Lung microvascular endothelial cell (primary cell): ENCODE measurements at regions not wholly inside any gene's neighbourhood (a gene's known extent, or its start where the extent isn't known, plus 50 kb on each side); places are given as distances from the start of the nearest gene placed in this dataset.

Source experiments
- DNase-seq, 2 donors: peaks; one replicate each; pipeline versions ENCODE4 v3.0.0 to v3.0.0-alpha.2; 2010; ENCODE audit warnings: low read depth in 2 of 2

DNA sequence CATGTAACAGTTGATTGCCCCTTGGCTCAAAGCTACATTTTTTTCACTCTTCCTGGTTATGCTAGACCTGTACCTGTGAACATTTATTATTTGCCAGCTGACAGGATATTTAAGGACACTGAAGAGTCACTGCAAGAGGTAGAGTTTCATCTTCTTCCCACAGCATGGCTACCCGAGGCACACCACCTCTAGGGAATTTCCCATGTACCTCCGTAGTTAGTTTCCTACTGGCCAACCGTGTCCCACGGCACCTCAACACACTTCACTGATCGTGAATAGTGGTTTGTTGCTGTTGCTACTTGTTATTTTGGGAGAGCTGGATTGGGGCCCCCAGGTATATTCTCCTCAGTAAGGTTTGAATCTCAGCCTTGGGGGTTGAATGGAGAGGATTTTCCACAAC, 648.6 kb downstream of the SEMA5A start:
- DNase-seq = no peak

DNA sequence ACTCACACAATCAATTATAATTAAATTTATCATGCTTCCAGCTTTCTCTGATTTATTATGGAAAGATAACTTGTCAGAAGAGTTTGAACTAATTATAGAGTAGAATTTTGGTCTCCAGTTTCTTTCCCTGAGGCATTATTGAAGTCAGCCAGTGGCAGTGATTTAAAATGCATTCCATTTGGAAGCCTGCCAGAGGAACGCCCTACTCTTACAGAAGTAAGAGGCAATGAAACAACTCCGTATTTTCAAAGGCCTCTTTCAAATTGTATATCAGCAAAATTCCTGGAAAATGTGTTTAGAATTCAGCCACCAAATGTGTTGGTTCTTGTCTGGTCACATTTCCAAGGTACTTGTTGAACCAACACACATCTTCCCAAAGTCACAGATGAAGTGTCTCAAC, 640.9 kb downstream of the SEMA5A start:
- DNase-seq = peak; percentile 5 to 41

DNA sequence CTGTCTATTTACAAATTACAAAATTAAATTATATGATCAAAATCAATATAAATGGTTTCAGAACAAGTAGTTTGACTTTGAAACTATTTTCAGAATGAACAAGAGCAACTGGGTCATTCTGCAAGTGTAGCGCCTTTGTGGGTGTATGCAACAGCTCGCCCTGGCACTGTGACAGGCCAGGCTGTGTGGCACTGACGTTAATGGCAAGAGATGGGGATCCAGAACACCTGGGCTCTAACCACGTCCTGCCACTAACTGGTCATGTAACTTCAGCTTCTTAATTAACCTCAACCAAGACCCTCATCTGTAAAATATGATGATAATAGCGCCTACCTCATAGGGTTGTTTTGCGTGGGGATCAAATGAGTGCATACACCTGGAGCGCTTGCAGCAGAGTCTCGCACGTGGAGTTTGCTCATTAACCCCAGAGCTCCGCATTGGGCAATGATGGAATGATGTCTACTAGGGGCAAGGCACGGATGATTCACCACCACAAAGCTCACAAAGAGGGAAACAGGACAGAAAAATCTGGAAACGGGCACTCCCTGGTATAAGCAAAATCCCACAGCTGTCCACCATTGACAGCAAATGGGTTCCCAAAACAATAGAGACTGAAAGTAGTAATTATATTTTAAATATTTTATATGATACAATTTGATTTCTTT, 639.4 kb downstream of the SEMA5A start:
- peak in 1 of 2 donors; percentile 35 for DNase-seq

DNA sequence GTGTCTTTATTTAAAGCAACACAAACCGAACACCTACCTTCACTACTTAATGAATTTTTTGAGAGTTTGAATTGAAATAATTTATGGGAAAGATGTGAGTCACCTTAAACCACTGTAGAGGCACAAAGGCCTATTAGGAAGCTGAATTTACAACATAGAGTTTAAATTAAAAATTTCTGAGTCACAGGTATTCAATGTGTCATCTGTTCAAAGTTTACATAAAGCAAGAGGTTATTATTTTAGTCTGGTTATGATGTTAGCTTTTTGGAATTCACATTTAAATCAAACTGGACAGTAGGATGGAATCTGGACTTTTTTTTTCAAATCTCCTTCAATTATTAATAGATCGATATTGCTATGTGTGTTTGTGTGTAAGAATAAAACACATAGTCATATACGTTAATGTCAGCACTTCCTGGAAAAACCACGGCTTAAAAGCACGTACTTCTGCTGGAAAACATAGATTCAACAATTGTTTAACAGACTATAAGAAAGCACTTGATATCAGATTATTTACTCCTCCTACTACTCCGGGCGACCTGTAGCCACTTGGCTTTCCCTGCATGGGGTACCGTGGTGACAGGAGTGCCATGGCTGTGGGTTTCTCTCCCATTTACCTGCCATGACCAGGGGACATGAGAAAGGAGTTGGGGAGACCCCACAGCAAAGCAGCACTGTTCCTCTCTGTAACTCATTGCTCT, 638.6 kb downstream of the SEMA5A start:
- peak in 1 of 2 donors; percentile 66 for DNase-seq

DNA sequence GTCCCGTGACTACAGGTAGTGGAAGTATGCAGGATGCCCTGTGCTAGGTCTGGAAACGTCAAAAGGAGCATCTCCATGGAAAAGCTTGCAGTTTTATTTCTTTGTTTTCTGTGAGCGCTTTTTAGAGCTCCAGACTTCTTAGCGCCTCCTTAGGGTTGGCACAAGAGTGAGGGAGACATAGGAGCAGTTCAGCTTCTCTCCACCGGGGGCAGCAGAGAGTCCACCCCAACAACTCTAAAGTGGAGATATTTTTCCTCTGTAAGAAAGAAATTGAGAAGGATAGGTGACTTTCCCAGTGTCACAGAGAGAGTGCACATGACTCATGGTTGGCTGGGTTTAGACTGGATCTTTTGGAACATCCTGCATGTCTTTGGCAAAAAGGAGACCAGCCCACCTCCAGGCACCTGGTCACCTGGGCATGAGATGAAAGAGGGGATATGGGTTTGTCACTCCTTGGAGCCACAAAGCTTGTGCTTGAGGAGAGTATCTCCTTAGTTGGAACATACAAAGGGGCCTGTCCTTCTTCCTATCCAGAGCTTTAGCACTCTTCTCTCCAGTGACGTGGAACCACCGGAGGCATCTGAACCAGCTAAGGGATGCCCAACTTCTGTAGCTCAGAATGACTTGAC, 637.7 kb downstream of the SEMA5A start:
- DNase-seq = peak; percentile 26 to 70

DNA sequence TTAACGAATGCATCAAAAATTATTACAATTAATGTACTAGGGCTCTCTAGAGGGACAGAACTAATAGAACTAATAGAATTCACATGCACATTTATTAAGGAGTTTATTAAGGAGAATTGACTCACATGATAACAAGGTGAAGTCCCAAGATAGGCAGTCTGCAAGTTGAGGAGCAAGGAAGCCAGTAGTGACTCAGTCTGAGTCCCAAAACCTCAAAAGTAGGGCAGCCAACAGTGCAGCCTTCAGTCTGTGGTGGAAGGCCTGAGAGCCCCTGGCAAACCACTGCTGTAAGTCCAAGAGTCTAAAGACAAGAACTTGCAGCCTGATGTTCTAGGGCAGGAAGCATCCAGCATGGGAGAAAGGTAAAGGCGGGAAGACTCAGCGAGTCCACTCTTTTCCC, 633.8 kb downstream of the SEMA5A start:
- no peak for DNase-seq

DNA sequence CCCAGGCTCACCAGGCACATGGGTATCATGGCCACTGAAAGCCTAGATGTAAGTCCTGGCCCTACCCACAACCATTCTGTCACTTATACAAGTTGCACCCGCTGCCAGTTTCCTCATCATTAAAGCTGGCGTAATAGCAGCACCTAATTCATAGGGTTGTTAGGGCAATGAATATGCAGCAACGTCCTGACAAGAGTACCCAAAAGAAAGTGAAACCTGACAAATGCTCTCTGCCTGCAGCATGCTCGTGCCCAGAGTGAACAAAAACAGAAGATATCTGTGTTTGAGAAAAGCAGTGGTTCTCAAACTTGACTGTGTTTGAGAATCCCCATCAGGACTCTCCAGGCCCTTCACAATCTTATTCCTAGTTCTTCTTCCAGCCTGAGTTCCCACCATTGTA, 632.4 kb downstream of the SEMA5A start:
- no peak for DNase-seq

DNA sequence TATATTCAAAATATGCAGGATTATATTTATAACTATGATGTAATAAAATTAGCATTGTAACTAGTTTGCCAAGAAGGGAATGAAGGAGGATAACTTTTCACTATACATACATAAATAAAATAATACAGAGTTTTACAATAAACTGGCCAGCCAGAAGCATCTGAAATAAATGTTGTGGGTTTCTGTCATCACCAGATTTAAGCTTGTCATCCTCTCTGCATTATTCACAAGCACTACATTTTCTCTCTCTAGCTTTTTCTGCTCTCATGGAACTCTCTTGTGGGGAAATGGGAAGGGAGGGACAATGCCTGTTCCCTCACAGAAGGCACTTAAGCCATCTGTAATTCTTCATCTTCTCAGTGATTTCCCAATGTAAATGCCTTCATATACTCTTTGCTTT, 626.8 kb downstream of the SEMA5A start:
- no peak for DNase-seq

DNA sequence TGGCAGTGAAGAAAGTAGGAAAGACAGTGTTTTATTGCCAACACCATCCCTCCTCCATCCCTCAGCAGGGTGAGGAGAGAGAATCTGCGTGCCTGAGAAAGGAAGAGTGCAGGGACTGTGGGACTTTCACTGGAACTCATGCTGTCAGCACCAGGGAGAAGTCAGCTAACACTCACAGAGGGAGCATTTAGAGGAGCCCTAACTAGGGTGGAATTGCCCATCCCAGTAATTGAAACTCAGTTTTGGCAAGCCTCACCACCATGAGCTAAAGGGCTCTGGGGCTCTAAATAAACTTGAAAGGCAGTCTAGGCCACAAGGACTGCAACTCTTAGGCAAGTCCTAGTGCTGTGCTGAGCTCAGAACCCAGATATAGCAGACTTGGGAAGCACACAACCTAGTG, 622.3 kb downstream of the SEMA5A start:
- DNase-seq = no peak

DNA sequence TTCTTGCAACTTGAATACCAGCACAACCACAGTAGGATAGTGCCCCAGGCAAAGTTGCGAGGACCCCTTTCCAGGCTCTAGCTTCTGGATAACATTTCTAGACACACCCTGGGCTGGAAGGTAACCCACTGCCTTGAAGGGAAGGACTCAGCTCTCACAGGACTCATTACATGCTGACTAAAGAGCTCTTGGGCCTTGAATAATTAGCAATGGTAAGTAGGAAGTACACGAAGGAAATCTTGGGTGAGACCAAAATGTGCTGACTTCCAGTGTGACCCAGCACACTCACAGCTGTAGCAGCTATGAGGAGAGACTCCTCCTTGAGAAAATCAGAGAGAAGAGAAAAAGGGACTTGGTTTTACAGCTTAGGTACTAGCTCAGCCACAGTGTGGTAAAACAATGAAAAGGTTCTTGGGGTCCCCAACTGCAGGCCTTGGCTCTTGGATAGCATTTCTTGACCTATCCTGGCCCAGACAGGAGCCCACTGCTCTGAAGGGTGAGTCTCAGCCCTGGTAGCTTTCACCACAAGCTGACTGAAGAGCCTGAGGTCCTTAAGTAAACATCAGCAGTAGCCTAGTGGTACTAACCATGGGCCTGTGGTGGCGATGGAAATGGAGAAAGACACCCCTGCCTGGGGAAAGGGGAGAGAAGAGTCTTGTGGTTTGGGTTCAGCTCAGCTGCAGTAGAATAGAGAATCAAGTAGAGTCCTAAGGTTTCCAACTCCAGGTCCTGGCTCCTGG, 621.7 kb downstream of the SEMA5A start:
- DNase-seq = no peak

DNA sequence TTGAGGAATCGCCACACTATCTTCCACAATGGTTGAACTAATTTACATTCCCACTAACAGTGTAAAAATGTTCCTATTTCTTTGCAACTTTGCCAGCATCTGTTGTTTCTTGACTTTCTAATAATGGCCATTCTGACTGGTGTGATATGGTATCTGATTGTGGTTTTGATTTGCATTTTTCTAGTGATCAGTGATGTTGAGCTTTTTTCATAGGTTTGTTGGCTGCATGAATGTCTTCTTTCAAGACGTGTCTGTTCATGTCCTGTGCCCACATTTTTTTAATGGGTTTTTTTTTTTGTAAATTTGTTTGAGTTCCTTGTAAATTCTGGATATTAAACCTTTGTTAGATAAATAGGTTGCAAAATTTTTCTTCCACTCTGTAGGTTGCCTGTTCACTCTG, 615.9 kb downstream of the SEMA5A start:
- no peak for DNase-seq

DNA sequence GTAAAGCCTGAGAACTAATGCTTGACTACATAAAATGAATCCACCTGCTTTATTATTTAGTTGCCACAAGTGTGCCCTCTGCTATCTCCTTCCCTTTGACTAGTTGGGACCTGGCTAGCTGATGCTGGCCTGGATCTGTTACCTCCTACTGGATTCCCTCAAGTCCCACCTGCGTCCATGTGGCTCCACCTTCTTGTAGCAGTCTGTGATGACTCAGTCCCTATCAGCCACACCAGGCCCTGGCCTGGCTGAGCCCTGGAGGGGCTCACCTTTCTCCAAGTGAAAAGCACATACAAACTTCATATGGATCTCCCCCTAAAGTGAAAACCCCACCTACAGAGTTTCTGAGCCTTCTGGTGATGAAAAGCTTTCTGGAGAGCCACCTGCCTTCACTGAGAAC, 611.4 kb downstream of the SEMA5A start:
- DNase-seq = no peak

DNA sequence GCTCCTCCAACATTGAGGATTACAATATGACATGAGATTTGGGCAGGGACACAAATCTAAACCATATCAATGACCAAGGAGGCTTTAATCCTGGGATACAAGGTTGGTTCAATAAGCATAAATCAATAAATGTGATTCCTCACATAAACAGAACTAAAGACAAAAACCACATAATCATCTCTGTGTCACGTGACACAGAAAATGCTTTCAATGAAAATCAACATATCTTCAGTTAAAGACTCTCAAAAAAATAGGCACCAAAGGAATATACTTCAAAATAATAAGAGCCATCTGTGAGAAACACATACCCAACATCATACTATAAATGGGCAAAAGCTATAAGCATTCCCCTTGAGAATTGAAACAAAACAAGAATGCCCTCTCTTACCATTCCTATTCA, 604.9 kb downstream of the SEMA5A start:
- DNase-seq = no peak

DNA sequence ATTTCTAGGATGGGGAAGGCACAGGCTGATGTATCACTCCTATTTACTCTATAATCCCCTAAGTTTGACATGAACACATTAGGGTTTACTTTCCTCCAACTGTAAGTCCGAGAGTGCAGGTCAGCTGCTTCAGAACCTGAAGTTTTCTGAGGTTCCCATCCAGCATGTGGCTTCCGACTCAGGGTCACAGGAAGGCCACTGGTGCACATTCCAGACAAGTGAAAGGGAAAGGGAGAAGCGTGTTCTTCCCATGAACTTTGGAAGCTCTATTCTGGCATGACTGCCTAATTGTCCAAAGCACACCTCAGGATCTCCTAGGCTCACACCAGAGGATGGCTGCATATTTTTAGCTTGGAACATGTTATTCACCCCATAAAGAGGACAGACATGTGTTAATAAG, 602.6 kb downstream of the SEMA5A start:
- peak; percentile 1 to 95 for DNase-seq

DNA sequence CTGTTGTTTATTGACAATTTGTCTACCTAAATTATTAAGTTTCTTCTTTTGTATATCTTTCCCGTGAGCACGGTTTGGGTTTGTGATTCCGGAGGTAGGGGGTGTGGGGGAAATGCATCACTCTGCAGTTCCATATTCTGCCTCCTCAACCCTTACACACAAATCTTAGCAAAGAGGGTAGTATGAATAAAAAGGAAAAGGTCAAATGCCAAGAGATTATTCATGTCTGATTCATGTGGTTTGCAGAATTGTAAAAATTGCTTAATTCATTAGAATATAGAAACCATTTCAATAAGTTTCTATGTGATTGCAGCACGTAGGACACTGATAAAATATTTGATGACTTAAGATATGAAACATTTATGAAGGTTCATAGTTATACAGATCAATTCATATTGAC, 601.9 kb downstream of the SEMA5A start:
- DNase-seq = peak in 1 of 2 donors; percentile 80

DNA sequence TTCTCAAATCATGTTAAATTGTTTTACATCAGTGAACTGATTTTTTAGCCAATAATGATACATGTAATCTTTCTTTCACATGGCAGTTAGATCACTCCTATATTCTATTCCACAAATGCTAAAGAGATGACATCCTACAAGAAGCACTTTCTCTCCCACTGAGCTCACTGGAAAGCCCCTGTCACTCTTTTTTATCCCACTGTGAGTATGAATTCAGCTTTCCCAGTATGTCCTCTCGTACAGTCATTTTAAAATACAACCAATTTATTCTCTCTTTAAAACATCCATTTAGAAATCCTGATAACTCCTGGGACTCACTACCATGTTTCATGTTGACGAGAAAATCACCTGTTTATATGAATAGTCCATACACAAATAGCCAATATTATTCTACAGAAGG, 599.9 kb downstream of the SEMA5A start:
- peak in 1 of 2 donors; percentile 5 for DNase-seq

DNA sequence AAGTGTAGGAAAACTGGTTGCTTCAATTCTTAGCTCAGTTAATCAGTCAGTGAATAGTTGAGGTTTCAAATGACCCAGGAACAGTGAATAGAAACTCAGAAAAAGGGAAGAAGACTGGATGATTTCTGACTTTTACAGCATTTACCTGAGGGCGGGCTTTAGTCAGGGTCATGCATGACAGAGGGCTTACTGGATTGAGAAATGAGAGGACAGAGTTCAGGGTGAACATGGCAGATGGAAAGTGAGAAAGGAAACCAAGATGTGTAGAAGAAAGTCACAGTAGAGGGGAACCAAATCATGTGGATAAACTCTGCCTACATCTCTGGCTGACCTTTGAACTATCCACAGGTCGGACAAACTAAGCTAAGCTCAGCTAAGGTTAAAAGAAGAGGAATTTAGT, 596.0 kb downstream of the SEMA5A start:
- no peak for DNase-seq

DNA sequence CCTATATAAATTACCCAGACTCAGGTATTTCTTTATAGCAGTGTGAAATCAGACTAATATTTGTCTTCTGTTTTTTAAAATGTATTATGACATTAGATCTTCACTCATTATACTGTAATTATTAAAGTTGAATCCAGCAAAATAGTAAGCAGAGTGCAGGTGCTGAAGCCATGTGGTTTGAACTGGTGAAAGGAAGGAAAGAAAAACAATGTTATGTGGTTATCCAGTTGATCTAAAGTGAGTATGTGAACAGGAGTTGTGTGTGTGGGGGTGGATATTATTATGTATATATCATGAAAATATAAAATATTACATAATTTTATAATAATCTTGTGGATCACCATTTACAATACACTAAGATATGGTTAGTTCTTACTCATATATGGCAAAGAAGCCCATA, 593.7 kb downstream of the SEMA5A start:
- DNase-seq = no peak

DNA sequence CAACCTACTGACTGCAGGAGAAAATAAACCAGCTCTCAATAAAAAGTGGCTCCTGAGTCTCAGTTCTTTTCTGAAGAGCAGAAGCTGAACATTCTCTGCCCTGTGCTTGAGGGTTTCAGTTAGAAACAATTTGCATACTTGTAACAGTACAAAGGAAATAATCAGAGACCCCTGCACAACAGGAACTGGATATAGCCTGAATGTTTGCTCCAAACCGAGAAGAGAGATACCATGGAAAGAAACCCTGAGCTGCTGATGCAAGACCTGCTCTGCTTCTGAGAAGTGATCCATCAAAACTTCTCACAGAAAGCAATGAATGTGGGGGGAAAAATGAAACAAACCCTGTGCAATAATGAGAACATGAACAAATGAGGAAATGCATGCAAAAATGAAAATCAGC, 592.9 kb downstream of the SEMA5A start:
- no peak for DNase-seq

DNA sequence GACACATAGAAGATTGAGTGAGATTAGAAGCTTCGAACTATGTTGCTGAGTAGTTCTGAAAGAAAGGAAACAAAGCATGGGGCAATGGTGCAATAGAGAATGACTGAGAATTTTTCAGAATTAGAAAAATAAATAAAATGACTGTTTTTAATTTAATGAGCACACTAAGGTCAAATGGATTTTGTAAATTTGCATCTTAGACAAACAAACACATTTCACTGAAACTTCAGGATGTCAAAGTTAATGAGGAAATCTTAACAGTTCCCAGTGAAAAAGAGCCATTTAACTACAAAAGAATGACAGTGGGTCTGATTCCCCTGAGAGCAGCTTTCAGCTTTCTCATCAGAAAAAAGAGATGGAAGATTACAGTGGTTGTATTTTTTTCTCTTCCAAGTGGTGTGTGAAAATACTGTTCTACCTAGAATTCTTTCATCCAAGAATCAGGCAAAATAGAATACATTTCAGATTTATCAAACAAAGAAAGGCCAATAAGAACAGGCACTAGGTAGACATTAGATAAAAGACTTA, 591.9 kb downstream of the SEMA5A start:
- no peak for DNase-seq

DNA sequence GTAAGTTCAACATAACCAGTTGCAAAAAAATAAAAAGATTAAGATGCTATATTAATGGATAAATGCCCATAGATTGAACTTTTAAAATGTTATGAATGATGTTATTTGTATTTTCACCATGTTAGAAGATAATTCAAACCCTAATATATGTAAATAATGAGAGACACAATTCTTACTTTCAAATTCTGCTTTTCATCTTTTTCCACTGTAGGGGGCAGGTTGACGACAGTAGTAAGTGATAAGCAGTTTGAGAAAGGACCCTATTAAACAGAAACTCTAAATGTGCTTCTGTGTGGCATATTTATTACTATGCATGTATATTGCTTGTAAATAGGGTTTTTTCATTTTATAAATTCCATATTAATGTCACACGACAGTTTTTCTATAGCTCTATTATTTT, 591.1 kb downstream of the SEMA5A start:
- DNase-seq = peak; percentile 5 to 7

DNA sequence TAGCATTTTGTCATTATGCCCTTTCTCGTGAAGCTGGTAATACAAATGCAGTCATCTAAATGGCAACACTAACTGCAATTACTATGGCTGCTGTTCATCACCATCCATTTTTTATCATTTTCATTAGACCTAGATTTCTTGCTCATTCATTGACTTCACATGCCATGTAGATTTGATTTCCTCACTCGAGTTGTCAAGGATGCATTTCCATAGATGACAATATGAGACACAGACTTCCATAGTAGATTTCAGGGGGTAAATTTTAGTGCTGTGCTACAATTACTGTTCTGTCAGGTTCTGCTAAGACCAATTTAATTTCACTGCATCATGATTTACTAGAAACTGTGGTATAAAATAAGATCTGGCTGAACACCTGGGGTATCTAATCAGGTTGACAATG, 589.2 kb downstream of the SEMA5A start:
- no peak for DNase-seq
